Dermis blood vessel endothelial cell (primary cell): ENCODE measurements at regions not wholly inside any gene's neighbourhood (a gene's known extent, or its start where the extent isn't known, plus 50 kb on each side); places are given as distances from the start of the nearest gene placed in this dataset.
"Not testable (repeated sequence)": the region's sequence is repeated elsewhere in the genome, so short reads cannot be mapped to it uniquely, and the experiment has no call there.

Source experiments
- DNase-seq: peaks from one replicate; pipeline ENCODE4 v3.0.0; 2010

GRCh38 chr1:121117298-121117611 is 66.9 kb downstream of the FAM72B start:
- DNase-seq: not testable (repeated sequence)

- DNase-seq: peak; percentile 33
These were observed 66.3 kb downstream of the FAM72B start for GRCh38 chr1:121117622-121118479.
